ENCODE measurements at regions not wholly inside any gene's neighbourhood (a gene's known extent, or its start where the extent isn't known, plus 50 kb on each side); places are given as distances from the start of the nearest gene placed in this dataset.

DNA sequence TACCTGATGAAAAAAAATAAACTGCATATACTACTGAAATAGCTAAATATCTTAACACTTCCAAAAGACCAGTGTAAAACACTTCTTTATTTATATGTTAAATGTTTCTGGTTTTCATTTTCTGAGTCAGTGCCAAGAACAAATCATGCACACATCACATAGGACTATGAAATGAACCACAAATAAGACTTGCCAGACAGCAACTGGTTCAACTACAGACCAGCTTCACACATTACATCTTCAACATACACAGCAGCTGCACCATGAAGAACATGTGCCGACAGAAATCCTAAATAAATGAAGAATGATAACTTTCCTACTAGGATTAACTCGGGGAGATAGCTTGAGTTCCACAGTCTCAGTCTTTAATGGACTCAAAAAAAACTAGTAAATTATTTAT is 168.3 kb upstream of the STXBP5 start:
- TF ChIP-seq, protein P1, sequence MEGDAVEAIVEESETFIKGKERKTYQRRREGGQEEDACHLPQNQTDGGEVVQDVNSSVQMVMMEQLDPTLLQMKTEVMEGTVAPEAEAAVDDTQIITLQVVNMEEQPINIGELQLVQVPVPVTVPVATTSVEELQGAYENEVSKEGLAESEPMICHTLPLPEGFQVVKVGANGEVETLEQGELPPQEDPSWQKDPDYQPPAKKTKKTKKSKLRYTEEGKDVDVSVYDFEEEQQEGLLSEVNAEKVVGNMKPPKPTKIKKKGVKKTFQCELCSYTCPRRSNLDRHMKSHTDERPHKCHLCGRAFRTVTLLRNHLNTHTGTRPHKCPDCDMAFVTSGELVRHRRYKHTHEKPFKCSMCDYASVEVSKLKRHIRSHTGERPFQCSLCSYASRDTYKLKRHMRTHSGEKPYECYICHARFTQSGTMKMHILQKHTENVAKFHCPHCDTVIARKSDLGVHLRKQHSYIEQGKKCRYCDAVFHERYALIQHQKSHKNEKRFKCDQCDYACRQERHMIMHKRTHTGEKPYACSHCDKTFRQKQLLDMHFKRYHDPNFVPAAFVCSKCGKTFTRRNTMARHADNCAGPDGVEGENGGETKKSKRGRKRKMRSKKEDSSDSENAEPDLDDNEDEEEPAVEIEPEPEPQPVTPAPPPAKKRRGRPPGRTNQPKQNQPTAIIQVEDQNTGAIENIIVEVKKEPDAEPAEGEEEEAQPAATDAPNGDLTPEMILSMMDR (IDR thresholded peaks at IDR 0.05; ENCODE audit: insufficient read depth, low read depth, low read length): no peak
- no peak for TF ChIP-seq EZH2 (IDR thresholded peaks at IDR 0.05; ENCODE audit: insufficient read depth, low read length)
